ENCODE measurements at regions not wholly inside any gene's neighbourhood (a gene's known extent, or its start where the extent isn't known, plus 50 kb on each side); places are given as distances from the start of the nearest gene placed in this dataset.
"Not testable (repeated sequence)": the region's sequence is repeated elsewhere in the genome, so short reads cannot be mapped to it uniquely, and the experiment has no call there.

GRCh38 chr1:103469801-103470200, 55.7 kb upstream of the RNPC3 start:
- no peak for DNase-seq (ENCODE audit: low spot score)

GRCh38 chr1:103467100-103467499, 58.4 kb upstream of the RNPC3 start:
- no peak for DNase-seq (ENCODE audit: low spot score)

GRCh38 chr1:103461161-103462105, 64.1 kb upstream of the RNPC3 start:
- DNase-seq (ENCODE audit: low spot score) = peak; percentile 9

- no peak for DNase-seq (ENCODE audit: low spot score)
Observed at GRCh38 chr1:103460511-103460910, 65.0 kb upstream of the RNPC3 start.

GRCh38 chr1:103459346-103459745, 66.2 kb upstream of the RNPC3 start:
- DNase-seq (ENCODE audit: low spot score) = no peak

- no peak for DNase-seq (ENCODE audit: low spot score)
Observed at GRCh38 chr1:103457886-103458455, 67.5 kb upstream of the RNPC3 start.

- no peak for DNase-seq (ENCODE audit: low spot score)
Observed at GRCh38 chr1:103448560-103448959, 76.9 kb upstream of the RNPC3 start.

- DNase-seq (ENCODE audit: low spot score) = no peak
Observed at GRCh38 chr1:103447471-103447870, 78.0 kb upstream of the RNPC3 start.

GRCh38 chr1:103441342-103441741, 84.2 kb upstream of the RNPC3 start:
- DNase-seq (ENCODE audit: low spot score) = no peak

GRCh38 chr1:103436568-103437100, 88.9 kb upstream of the RNPC3 start:
- not testable (repeated sequence) for DNase-seq (ENCODE audit: low spot score)

GRCh38 chr1:103435443-103435842, 90.1 kb upstream of the RNPC3 start:
- DNase-seq (ENCODE audit: low spot score) = no peak

GRCh38 chr1:103424650-103425049, 100.8 kb upstream of the RNPC3 start:
- no peak for DNase-seq (ENCODE audit: low spot score)

GRCh38 chr1:103416681-103417286, 108.7 kb upstream of the RNPC3 start:
- DNase-seq (ENCODE audit: low spot score) = peak; percentile 4

- DNase-seq (ENCODE audit: low spot score) = no peak
Observed at GRCh38 chr1:103387898-103388297, 137.6 kb upstream of the RNPC3 start.

GRCh38 chr1:103373991-103374390, 151.5 kb upstream of the RNPC3 start:
- DNase-seq (ENCODE audit: low spot score) = no peak

- no peak for DNase-seq (ENCODE audit: low spot score)
Observed at GRCh38 chr1:103372866-103373265, 152.6 kb upstream of the RNPC3 start.

- no peak for DNase-seq (ENCODE audit: low spot score)
Observed at GRCh38 chr1:103371234-103371633, 154.3 kb upstream of the RNPC3 start.

- DNase-seq (ENCODE audit: low spot score) = no peak
Observed at GRCh38 chr1:103367186-103367585, 158.3 kb upstream of the RNPC3 start.

- no peak for DNase-seq (ENCODE audit: low spot score)
Observed at GRCh38 chr1:103365860-103366569, 159.5 kb upstream of the RNPC3 start.

- DNase-seq (ENCODE audit: low spot score) = no peak
Observed at GRCh38 chr1:103363008-103363365, 162.5 kb upstream of the RNPC3 start.

GRCh38 chr1:103362348-103363007, 163.0 kb upstream of the RNPC3 start:
- no peak for DNase-seq (ENCODE audit: low spot score)

GRCh38 chr1:103353391-103353790, 172.1 kb upstream of the RNPC3 start:
- no peak for DNase-seq (ENCODE audit: low spot score)

Data from AG08396 (cell line).